Ovary (tissue), 3 donors: ENCODE measurements at regions not wholly inside any gene's neighbourhood (a gene's known extent, or its start where the extent isn't known, plus 50 kb on each side); places are given as distances from the start of the nearest gene placed in this dataset.

Source experiments
- CTCF ChIP-seq, 3 donors: fragments of 450-650 bp in 2 of 3; fragments of 200-600 bp in 1 of 3; IDR thresholded peaks; one replicate each; pipeline versions ENCODE4 v1.5.1 to v1.8.0; 2016 to 2022; ENCODE audit warnings: antibody characterized with exemption in 3 of 3, mild to moderate bottlenecking in 1 of 3
- POLR2A ChIP-seq: fragments of 450-650 bp; IDR thresholded peaks from one replicate; pipeline ENCODE4 v1.6.1; 2017; ENCODE audit warnings: antibody characterized with exemption, mild to moderate bottlenecking, moderate library complexity
- donor health status: DM: no; HTN: no; CAD: no.

GRCh38 chr14:26938054-26938453, 340.2 kb upstream of the NOVA1 start:
- TF ChIP-seq CTCF (IDR thresholded peaks at IDR 0.05) (no peak), POLR2A (no peak)
